SK-N-SH (cell line): ENCODE measurements at regions not wholly inside any gene's neighbourhood (a gene's known extent, or its start where the extent isn't known, plus 50 kb on each side); places are given as distances from the start of the nearest gene placed in this dataset.

ENCODE experiments used
- CTCF ChIA-PET: fragments of 300-600, 350-600 bp; formaldehyde crosslinking; extraction: SDS; loops from one replicate; lab custom pipeline; 2021; lab: Yijun Ruan, JAX
- POLR2A ChIA-PET: fragments of 350-600 bp; sonication (Branson Sonifier 250); formaldehyde crosslinking; extraction: SDS; loops from one replicate; lab custom pipeline; 2020; ENCODE audit warnings: antibody characterized with exemption, inconsistent platforms; lab: Yijun Ruan, JAX
- DNase-seq: peaks from one replicate; pipeline ENCODE4 v3.0.0; 2012
- H2AFZ ChIP-seq: fragments of 200-600 bp; sonication (generic); 2 replicates; pipeline ENCODE4 v1.8.1; 2016; ENCODE audit warnings: antibody characterized with exemption, mild to moderate bottlenecking, low read depth
- H3F3A ChIP-seq: fragments of 200-600 bp; sonication (generic); replicated peaks from 2 replicates; pipeline ENCODE3; 2016; ENCODE audit warnings: antibody characterized with exemption, mild to moderate bottlenecking; ENCODE audit not compliant: insufficient read depth
- H3K27ac ChIP-seq, 2 experiments: fragments of 200-500 bp in 1 of 2; fragments of 200-600 bp in 1 of 2; sonication (Bioruptor generic) in 1 of 2; sonication (generic), shearing (Covaris generic) in 1 of 2; 2 replicates each; pipeline versions ENCODE4 v1.5.1 to v1.6.1; 2014 to 2016; ENCODE audit warnings: low read depth in 2 of 2, inconsistent platforms in 1 of 2, low read length in 1 of 2, mild to moderate bottlenecking in 1 of 2, mixed read lengths in 1 of 2
- H3K27me3 ChIP-seq: fragments of 200-600 bp; sonication (generic), shearing (Covaris generic); 2 replicates; pipeline ENCODE4 v1.6.1; 2016; ENCODE audit warnings: mixed run types; ENCODE audit not compliant: insufficient read depth
- H3K36me3 ChIP-seq, 2 experiments: fragments of 200-500 bp in 1 of 2; fragments of 200-600 bp in 1 of 2; sonication (Bioruptor generic) in 1 of 2; sonication (generic) in 1 of 2; replicated peaks in 1 of 2; 2 replicates each; pipeline versions ENCODE3 to v1.5.1; 2014 to 2016; ENCODE audit warnings: low read length in 1 of 2, mild to moderate bottlenecking in 1 of 2; ENCODE audit not compliant: insufficient read depth in 2 of 2, control insufficient read depth in 1 of 2
- H3K4me1 ChIP-seq, 2 experiments: fragments of 200-500 bp in 1 of 2; fragments of 200-600 bp in 1 of 2; sonication (Bioruptor generic) in 1 of 2; sonication (generic), shearing (Covaris generic) in 1 of 2; 2 replicates each; pipeline versions ENCODE4 v1.5.1 to v1.6.1; 2014 to 2016; ENCODE audit warnings: low read depth in 1 of 2, low read length in 1 of 2, mixed run types in 1 of 2; ENCODE audit not compliant: insufficient read depth in 2 of 2, control insufficient read depth in 1 of 2
- H3K4me2 ChIP-seq: fragments of 200-600 bp; sonication (generic), shearing (Covaris generic); 2 replicates; pipeline ENCODE4 v1.6.1; 2017; ENCODE audit warnings: mixed run types
- H3K4me3 ChIP-seq, 2 experiments: fragments of 200-500 bp in 1 of 2; fragments of 200-600 bp in 1 of 2; sonication (Bioruptor generic) in 1 of 2; sonication (generic), shearing (Covaris generic) in 1 of 2; 2 replicates each; pipeline versions ENCODE4 v1.5.1 to v1.8.1; 2014 to 2016; ENCODE audit warnings: low read depth in 2 of 2, inconsistent platforms in 1 of 2, low read length in 1 of 2, mild to moderate bottlenecking in 1 of 2, mixed read lengths in 1 of 2, moderate library complexity in 1 of 2
- H3K79me2 ChIP-seq: fragments of 200-600 bp; sonication (generic); 2 replicates; pipeline ENCODE4 v1.8.1; 2017; ENCODE audit warnings: mild to moderate bottlenecking; ENCODE audit not compliant: insufficient read depth
- H3K9ac ChIP-seq: fragments of 200-600 bp; sonication (generic); 2 replicates; pipeline ENCODE4 v1.6.1; 2017; ENCODE audit warnings: mixed run types
- H3K9me2 ChIP-seq: fragments of 200-600 bp; sonication (generic); 2 replicates; pipeline ENCODE4 v1.6.1; 2017; ENCODE audit warnings: mixed run types
- H3K9me3 ChIP-seq: fragments of 200-600 bp; sonication (generic); 2 replicates; pipeline ENCODE4 v1.6.1; 2017; ENCODE audit warnings: mixed run types, mild to moderate bottlenecking, moderate library complexity
- H4K20me1 ChIP-seq: fragments of 200-600 bp; sonication (generic); 2 replicates; pipeline ENCODE4 v1.6.1; 2017; ENCODE audit warnings: mild to moderate bottlenecking, mixed run types; ENCODE audit not compliant: insufficient read depth
- CHD2 ChIP-seq: fragments of 150-350 bp; IDR thresholded peaks from 2 replicates; pipeline ENCODE4 v1.6.1; 2018; ENCODE audit warnings: low read length; ENCODE audit not compliant: partially characterized antibody
- EP300 ChIP-seq, 2 experiments: IDR thresholded peaks; 2 replicates each; pipeline versions ENCODE4 v1.4.0 to v1.6.1; 2012; ENCODE audit warnings: borderline replicate concordance in 1 of 2, low read depth in 1 of 2, low read length in 1 of 2
- FOSL2 ChIP-seq: IDR thresholded peaks from 2 replicates; pipeline ENCODE4 v1.4.0; 2012; ENCODE audit warnings: low read depth, mild to moderate bottlenecking, moderate library complexity, borderline replicate concordance
- GATA2 ChIP-seq: sonication (generic); formaldehyde crosslinking; IDR thresholded peaks from 2 replicates; pipeline ENCODE4 v1.5.0; 2020; ENCODE audit warnings: mild to moderate bottlenecking, missing genetic modification reagents
- IRF3 ChIP-seq: fragments of 150-350 bp; IDR thresholded peaks from 2 replicates; pipeline ENCODE4 v1.6.1; 2016; ENCODE audit warnings: mild to moderate bottlenecking, low read depth, low read length
- MEF2A ChIP-seq: IDR thresholded peaks from 2 replicates; pipeline ENCODE4 v1.4.0; 2012; ENCODE audit warnings: low read depth, borderline replicate concordance
- PBX3 ChIP-seq: IDR thresholded peaks from 2 replicates; pipeline ENCODE4; 2012
- RFX5 ChIP-seq: IDR thresholded peaks from 2 replicates; pipeline ENCODE4 v1.6.1; 2012; ENCODE audit warnings: mild to moderate bottlenecking, improper control_type of control experiment, low read length
- RXRA ChIP-seq: IDR thresholded peaks from 2 replicates; pipeline ENCODE4 v1.4.0; 2012; ENCODE audit warnings: low read depth, mild to moderate bottlenecking, borderline replicate concordance
- SIN3A ChIP-seq: IDR thresholded peaks from 2 replicates; pipeline ENCODE4 v1.6.1; 2012; ENCODE audit warnings: low read depth, mild to moderate bottlenecking, low read length, moderate library complexity, borderline replicate concordance
- SMC3 ChIP-seq: IDR thresholded peaks from 2 replicates; pipeline ENCODE4 v1.6.1; 2012; ENCODE audit warnings: low read depth, low read length, improper control_type of control experiment
- TAF1 ChIP-seq: IDR thresholded peaks from 2 replicates; pipeline ENCODE4 v1.6.1; 2012; ENCODE audit warnings: low read depth, mild to moderate bottlenecking, low read length, moderate library complexity, borderline replicate concordance
- TEAD4 ChIP-seq: IDR thresholded peaks from 2 replicates; pipeline ENCODE4 v1.4.0; 2012; ENCODE audit warnings: mild to moderate bottlenecking, borderline replicate concordance; ENCODE audit not compliant: insufficient read depth
- WGBS: methylation state at CpG from one replicate; pipeline ENCODE4 v1.1.6; 2017; ENCODE audit warnings: low lambda C conversion rate; 5-methylcytosine and 5-hydroxymethylcytosine counted together
- TF ChIP-seq, protein P1 (sequence below): fragments of 150-350 bp; IDR thresholded peaks from 2 replicates; pipeline ENCODE4 v1.6.1; 2017; ENCODE audit warnings: antibody characterized with exemption, low read length, low read depth, borderline replicate concordance

GRCh38 chr2:125559186-125559585 lies 1096.8 kb upstream of the GYPC start:
- ChIA-PET CTCF (no interaction called here), POLR2A (no interaction called here)
- no peaks in the 10 kb centered on the region for H4K20me1 ChIP-seq
- H3K4me1 ChIP-seq, result no peaks in the 10 kb centered on the region
- H2AFZ ChIP-seq, result no peak overlapping the region
- no peak overlapping the region for H3K27ac ChIP-seq
- no peaks in the 10 kb centered on the region for H3K27me3 ChIP-seq
- no peaks in the 10 kb centered on the region for H3K79me2 ChIP-seq
- no peaks in the 10 kb centered on the region for H3K9me2 ChIP-seq
- no peak for DNase-seq
- no peaks in the 10 kb centered on the region for H3K9me3 ChIP-seq
- WGBS, result 10% methylated on average over 3 of the region's 3 CpGs
- no peak overlapping the region for H3K4me2 ChIP-seq
- no peaks in the 10 kb centered on the region for H3F3A ChIP-seq
- H3K9ac ChIP-seq, result no peak overlapping the region
- TF ChIP-seq, protein P1, sequence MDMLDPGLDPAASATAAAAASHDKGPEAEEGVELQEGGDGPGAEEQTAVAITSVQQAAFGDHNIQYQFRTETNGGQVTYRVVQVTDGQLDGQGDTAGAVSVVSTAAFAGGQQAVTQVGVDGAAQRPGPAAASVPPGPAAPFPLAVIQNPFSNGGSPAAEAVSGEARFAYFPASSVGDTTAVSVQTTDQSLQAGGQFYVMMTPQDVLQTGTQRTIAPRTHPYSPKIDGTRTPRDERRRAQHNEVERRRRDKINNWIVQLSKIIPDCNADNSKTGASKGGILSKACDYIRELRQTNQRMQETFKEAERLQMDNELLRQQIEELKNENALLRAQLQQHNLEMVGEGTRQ, result no peak
- no peak for TF ChIP-seq TAF1
- no peak for TF ChIP-seq EP300 (IDR thresholded peaks at IDR 0.05; ENCODE audit: borderline replicate concordance in 1 of 2, low read depth in 1 of 2, low read length in 1 of 2)
- TF ChIP-seq TEAD4, result no peak
- no peak for TF ChIP-seq PBX3
- no peak for TF ChIP-seq SIN3A
- no peak for TF ChIP-seq GATA2 (CRISPR knock-in tag)
- no peak for TF ChIP-seq CHD2
- TF ChIP-seq RFX5, result no peak
- no peak for TF ChIP-seq MEF2A
- H3K36me3 ChIP-seq, result no peaks in the 10 kb centered on the region
- H3K4me3 ChIP-seq, result no peak overlapping the region

GRCh38 chr2:125560855-125561254 lies 1095.1 kb upstream of the GYPC start:
- Histone ChIP-seq H3K79me2 (no peaks in the 10 kb centered on the region), H3K27ac (no peak overlapping the region), H3K4me3 (no peak overlapping the region), H3K4me2 (no peak overlapping the region), H3K9me3 (no peaks in the 10 kb centered on the region), H3K9me2 (no peaks in the 10 kb centered on the region), H3K9ac (no peak overlapping the region), H3K36me3 (no peaks in the 10 kb centered on the region), H4K20me1 (no peaks in the 10 kb centered on the region), H3F3A (no peaks in the 10 kb centered on the region), H3K27me3 (no peaks in the 10 kb centered on the region), H2AFZ (no peak overlapping the region), H3K4me1 (no peaks in the 10 kb centered on the region)
- WGBS, result 5% methylated on average over 1 of the region's 1 CpG
- no peak for TF ChIP-seq GATA2 (CRISPR knock-in tag)
- TF ChIP-seq, protein P1, result no peak
- no peak for TF ChIP-seq IRF3
- TF ChIP-seq RFX5, result no peak
- no peak for TF ChIP-seq TAF1
- no peak for TF ChIP-seq RXRA
- no peak for TF ChIP-seq FOSL2
- TF ChIP-seq SMC3, result no peak
- no peak for DNase-seq
- POLR2A ChIA-PET, result no interaction called here
- CTCF ChIA-PET, result no interaction called here
